H1 (cell line): ENCODE measurements at regions not wholly inside any gene's neighbourhood (a gene's known extent, or its start where the extent isn't known, plus 50 kb on each side); places are given as distances from the start of the nearest gene placed in this dataset.
A peak's percentile ranks its signal among the peaks of the same experiment; 100 is the strongest.

Source experiments
- CTCF ChIA-PET: fragments of 300-600 bp; sonication (Branson Sonifier 250); formaldehyde crosslinking; loops from one replicate; lab custom pipeline; 2021; ENCODE audit not compliant: partially characterized antibody; lab: Charles Lee
- POLR2A ChIA-PET: fragments of 300-600 bp; sonication (Branson Sonifier 250); formaldehyde crosslinking; loops from one replicate; lab custom pipeline; 2021; ENCODE audit warnings: inconsistent platforms; ENCODE audit not compliant: partially characterized antibody; lab: Charles Lee
- DNase-seq, 2 experiments: peaks; one replicate each; pipeline versions ENCODE4 v3.0.0 to v3.0.0-alpha.2; 2010 to 2022; ENCODE audit warnings: low spot score in 2 of 2, low read depth in 1 of 2, mixed read lengths in 1 of 2
- FAIRE-seq: peaks from 2 replicates; lab custom pipeline; 2011; peaks lifted over from hg19 to GRCh38; lab: Jason Lieb, UNC
- H2AFZ ChIP-seq: 2 replicates; pipeline ENCODE4 v1.8.1; 2012; ENCODE audit warnings: low read length, inconsistent platforms
- H2AK5ac ChIP-seq: 2 replicates; pipeline ENCODE4 v1.6.1; 2013; ENCODE audit warnings: low read depth, low read length
- H2BK120ac ChIP-seq: replicated peaks from 2 replicates; pipeline ENCODE3; 2013; ENCODE audit warnings: low read depth, low read length, inconsistent platforms
- H2BK12ac ChIP-seq: 2 replicates; pipeline ENCODE4 v1.6.1; 2013; ENCODE audit warnings: low read depth, low read length
- H2BK15ac ChIP-seq: 2 replicates; pipeline ENCODE4 v1.6.1; 2013; ENCODE audit warnings: low read length
- H2BK20ac ChIP-seq: 2 replicates; pipeline ENCODE4 v1.6.1; 2013; ENCODE audit warnings: low read length
- H2BK5ac ChIP-seq: 2 replicates; pipeline ENCODE4 v1.6.1; 2013; ENCODE audit warnings: low read depth, low read length
- H3K14ac ChIP-seq: 2 replicates; pipeline ENCODE4 v1.6.1; 2013; ENCODE audit warnings: inconsistent platforms; ENCODE audit not compliant: insufficient read length
- H3K18ac ChIP-seq: 2 replicates; pipeline ENCODE4 v1.6.1; 2013; ENCODE audit warnings: low read length; ENCODE audit errors: extremely low read depth
- H3K23ac ChIP-seq: 2 replicates; pipeline ENCODE4 v1.6.1; 2013; ENCODE audit warnings: inconsistent platforms; ENCODE audit not compliant: insufficient read length
- H3K23me2 ChIP-seq: 2 replicates; pipeline ENCODE4 v1.6.1; 2013; ENCODE audit warnings: low read depth, low read length
- H3K27ac ChIP-seq: 2 replicates; pipeline ENCODE4 v1.6.1; 2011; ENCODE audit warnings: low read depth, low read length, inconsistent platforms
- H3K27me3 ChIP-seq, 4 experiments: replicated peaks in 1 of 4; 1 replicate in 1 of 4; 2 replicates in 3 of 4; pipeline versions ENCODE4 v1.6.1 to v1.8.1; 2011 to 2013; ENCODE audit warnings: low read length in 3 of 4, mild to moderate bottlenecking in 3 of 4, inconsistent platforms in 2 of 4, mixed read lengths in 2 of 4, moderate library complexity in 1 of 4; ENCODE audit not compliant: control insufficient read depth in 3 of 4, insufficient read depth in 3 of 4; ENCODE audit errors: extremely low read depth in 1 of 4
- H3K36me3 ChIP-seq, 4 experiments: 2 replicates each; pipeline versions ENCODE4 v1.6.1 to v1.8.1; 2011 to 2013; ENCODE audit warnings: mild to moderate bottlenecking in 4 of 4, low read length in 3 of 4, moderate library complexity in 2 of 4, control low read depth in 1 of 4, inconsistent platforms in 1 of 4; ENCODE audit not compliant: insufficient read depth in 4 of 4, control insufficient read depth in 2 of 4
- H3K4ac ChIP-seq: replicated peaks from 2 replicates; pipeline ENCODE3; 2013; ENCODE audit warnings: low read length, low read depth, mixed read lengths, inconsistent platforms; ENCODE audit not compliant: insufficient read length
- H3K4me1 ChIP-seq, 4 experiments: replicated peaks in 1 of 4; 1 replicate in 1 of 4; 2 replicates in 3 of 4; pipeline versions ENCODE4 v1.6.1 to v1.8.1; 2011 to 2013; ENCODE audit warnings: low read length in 3 of 4, inconsistent platforms in 2 of 4, mixed read lengths in 1 of 4; ENCODE audit not compliant: insufficient read depth in 4 of 4, control insufficient read depth in 3 of 4
- H3K4me2 ChIP-seq, 2 experiments: 2 replicates each; pipeline versions ENCODE4 v1.6.1 to v1.8.1; 2011 to 2013; ENCODE audit warnings: low read depth in 2 of 2, low read length in 2 of 2, control low read depth in 1 of 2, inconsistent platforms in 1 of 2, mild to moderate bottlenecking in 1 of 2; ENCODE audit not compliant: insufficient read depth in 1 of 2
- H3K4me3 ChIP-seq, 4 experiments: fragments of 200-600, 300-600 bp in 1 of 4; sonication (generic), shearing (Covaris generic), sonication (Bioruptor Twin) in 1 of 4; 2 replicates each; pipeline versions ENCODE4 v1.5.1 to v1.8.1; 2011 to 2016; ENCODE audit warnings: low read length in 4 of 4, low read depth in 3 of 4, control low read depth in 2 of 4, inconsistent platforms in 2 of 4, mild to moderate bottlenecking in 2 of 4, mixed read lengths in 1 of 4, moderate library complexity in 1 of 4; ENCODE audit not compliant: insufficient read depth in 2 of 4; ENCODE audit errors: extremely low read depth in 1 of 4
- H3K56ac ChIP-seq: replicated peaks from 2 replicates; pipeline ENCODE3; 2013; ENCODE audit warnings: low read depth, mild to moderate bottlenecking, mixed read lengths, low read length, inconsistent platforms; ENCODE audit not compliant: insufficient read length
- H3K79me1 ChIP-seq: 2 replicates; pipeline ENCODE4 v1.6.1; 2013; ENCODE audit warnings: low read depth, low read length, control low read depth
- H3K79me2 ChIP-seq, 2 experiments: 2 replicates each; pipeline versions ENCODE4 v1.6.1 to v1.8.1; 2012 to 2013; ENCODE audit warnings: low read length in 2 of 2, mild to moderate bottlenecking in 2 of 2, inconsistent platforms in 1 of 2; ENCODE audit not compliant: insufficient read depth in 2 of 2, control insufficient read depth in 1 of 2
- H3K9ac ChIP-seq, 4 experiments: replicated peaks in 1 of 4; 1 replicate in 1 of 4; 2 replicates in 3 of 4; pipeline versions ENCODE4 v1.6.1 to v1.8.1; 2011 to 2013; ENCODE audit warnings: low read depth in 3 of 4, low read length in 3 of 4, control low read depth in 2 of 4, mild to moderate bottlenecking in 2 of 4, moderate library complexity in 2 of 4, inconsistent platforms in 1 of 4; ENCODE audit errors: extremely low read depth in 1 of 4
- H3K9me3 ChIP-seq, 2 experiments: 2 replicates each; pipeline versions ENCODE4 v1.6.1 to v1.8.1; 2012 to 2013; ENCODE audit warnings: mild to moderate bottlenecking in 2 of 2, moderate library complexity in 2 of 2, control low read depth in 1 of 2, inconsistent platforms in 1 of 2, low read depth in 1 of 2, low read length in 1 of 2, mixed read lengths in 1 of 2; ENCODE audit not compliant: insufficient read depth in 2 of 2
- H4K20me1 ChIP-seq, 2 experiments: replicated peaks in 1 of 2; 2 replicates each; pipeline versions ENCODE3 to v1.8.1; 2011 to 2013; ENCODE audit warnings: inconsistent platforms in 2 of 2, low read length in 2 of 2, mild to moderate bottlenecking in 1 of 2; ENCODE audit not compliant: insufficient read depth in 2 of 2, control insufficient read depth in 1 of 2
- H4K5ac ChIP-seq: 2 replicates; pipeline ENCODE4 v1.6.1; 2013; ENCODE audit warnings: low read length, low read depth, mixed read lengths, inconsistent platforms; ENCODE audit not compliant: insufficient read length
- H4K8ac ChIP-seq: 2 replicates; pipeline ENCODE4 v1.8.0; 2013; ENCODE audit warnings: mild to moderate bottlenecking, moderate library complexity, low read length, inconsistent platforms; ENCODE audit not compliant: insufficient read depth; ENCODE audit errors: extremely low read depth
- H4K91ac ChIP-seq: replicated peaks from 2 replicates; pipeline ENCODE3; 2013; ENCODE audit warnings: low read length, mixed read lengths, inconsistent platforms; ENCODE audit not compliant: insufficient read length
- BACH1 ChIP-seq: IDR thresholded peaks from 2 replicates; pipeline ENCODE4 v1.6.1; 2012; ENCODE audit warnings: low read length, improper control_type of control experiment
- BCL11A ChIP-seq, 2 experiments: IDR thresholded peaks; one replicate each; pipeline ENCODE4 v1.6.1; 2011; ENCODE audit warnings: low read depth in 2 of 2, low read length in 2 of 2, mild to moderate bottlenecking in 2 of 2
- CBX5 ChIP-seq: fragments of 300-800, 300-1000 bp; sonication (generic); IDR thresholded peaks from 2 replicates; pipeline ENCODE4 v1.7.1; 2016; ENCODE audit warnings: antibody characterized with exemption, low read length, low read depth
- CTCF ChIP-seq, 3 experiments: IDR thresholded peaks; 1 replicate in 2 of 3; 2 replicates in 1 of 3; pipeline versions ENCODE4 v1.5.1 to v1.6.1; 2011; ENCODE audit warnings: low read length in 3 of 3, mild to moderate bottlenecking in 3 of 3, inconsistent platforms in 2 of 3, low read depth in 1 of 3, moderate library complexity in 1 of 3; ENCODE audit not compliant: insufficient read depth in 1 of 3; ENCODE audit errors: control extremely low read depth in 1 of 3
- NANOG ChIP-seq: IDR thresholded peaks from 2 replicates; pipeline ENCODE4 v1.6.1; 2011; ENCODE audit warnings: low read length, low read depth, mild to moderate bottlenecking, inconsistent platforms; ENCODE audit not compliant: insufficient read depth, poor library complexity, severe bottlenecking
- NRF1 ChIP-seq: IDR thresholded peaks from 2 replicates; pipeline ENCODE4 v1.6.1; 2011; ENCODE audit warnings: mild to moderate bottlenecking, low read depth, low read length, improper control_type of control experiment
- POU5F1 ChIP-seq: IDR thresholded peaks from 2 replicates; pipeline ENCODE4 v1.6.1; 2011; ENCODE audit warnings: low read depth, mild to moderate bottlenecking, low read length, moderate library complexity
- RBBP5 ChIP-seq: IDR thresholded peaks from 2 replicates; pipeline ENCODE4 v1.7.1; 2012; ENCODE audit warnings: low read depth, mild to moderate bottlenecking, inconsistent platforms, low read length, moderate library complexity, borderline replicate concordance
- RXRA ChIP-seq: IDR thresholded peaks from 2 replicates; pipeline ENCODE4 v1.6.1; 2011; ENCODE audit warnings: low read depth, mild to moderate bottlenecking, low read length, moderate library complexity; ENCODE audit not compliant: insufficient read depth
- TBP ChIP-seq: IDR thresholded peaks from 2 replicates; pipeline ENCODE4 v1.6.1; 2011; ENCODE audit warnings: low read depth, low read length, improper control_type of control experiment
- WGBS, 2 experiments: shearing (Covaris generic) in 1 of 2; methylation state at CpG; one replicate each; pipeline versions ENCODE4 v1.1.6 to v1.1.7; 2013 to 2015; ENCODE audit warnings: low lambda C conversion rate in 2 of 2, mixed read lengths in 2 of 2, inconsistent platforms in 1 of 2, low coverage in 1 of 2, missing lambda C conversion rate in 1 of 2; ENCODE audit not compliant: insufficient replicate concordance in 2 of 2, insufficient coverage in 1 of 2, insufficient read length in 1 of 2; ENCODE audit errors: extremely low coverage in 1 of 2, missing lambda C conversion rate in 1 of 2; 5-methylcytosine and 5-hydroxymethylcytosine counted together

DNA sequence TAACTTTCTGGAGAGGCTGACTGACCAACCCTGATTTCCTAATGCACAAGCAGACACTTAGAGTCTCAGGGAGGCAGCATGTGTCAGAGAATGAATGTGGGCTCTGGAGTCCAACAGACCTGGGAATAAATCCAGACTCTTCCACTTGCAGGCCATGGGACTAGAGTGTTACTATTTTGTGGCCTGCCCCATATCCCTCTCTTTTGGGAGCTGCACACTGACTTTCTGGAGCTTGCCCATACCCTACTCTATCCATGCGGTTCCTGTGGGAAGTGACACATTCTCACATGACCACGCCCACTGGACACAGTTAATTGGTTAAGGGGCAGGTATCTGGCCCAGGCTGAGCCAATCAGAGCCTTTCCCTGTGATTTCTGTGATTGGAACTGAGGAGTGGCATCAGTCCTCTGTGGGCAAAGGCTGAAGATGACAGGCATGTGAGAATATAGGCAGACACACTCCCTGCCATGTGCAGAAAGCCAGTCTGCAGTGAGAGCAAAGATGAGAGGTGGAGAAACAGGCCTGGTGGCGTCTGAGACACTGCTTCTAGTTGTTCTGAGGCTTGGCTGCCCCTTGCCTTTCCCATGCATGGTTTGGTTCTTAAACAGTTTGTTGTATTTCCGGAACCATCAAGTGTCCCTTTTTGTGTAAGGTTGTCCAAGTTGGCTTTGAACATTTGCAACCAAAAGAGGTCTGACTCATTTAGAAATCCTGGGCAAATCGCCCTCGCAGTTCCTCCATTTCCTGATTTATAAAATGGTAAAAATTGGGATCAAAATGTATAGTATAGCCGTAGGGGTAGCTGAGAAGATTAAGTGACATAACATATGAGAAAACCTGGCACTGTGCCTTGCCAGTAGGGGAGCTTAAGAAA is 125.6 kb downstream of the CDC5L start:
- no peaks in the 10 kb centered on the region for H3K4me1 ChIP-seq
- no peak overlapping the region for H4K91ac ChIP-seq
- no peaks in the 10 kb centered on the region for H3K79me1 ChIP-seq
- H3K9me3 ChIP-seq, result no peaks in the 10 kb centered on the region
- no peaks in the 10 kb centered on the region; the same call in 1 of the 2 replicates for H3K23me2 ChIP-seq
- H2BK15ac ChIP-seq, result no peak overlapping the region
- H3K4me2 ChIP-seq, result no peak overlapping the region
- H3K23ac ChIP-seq, result no peak overlapping the region
- no peak overlapping the region for H3K27ac ChIP-seq
- 94% methylated on average over 7 of the region's 7 CpGs; no CpG with 5 or more reads in 1 of the 2 experiments for WGBS, 2 experiments
- FAIRE-seq (no peak), DNase-seq (peak in 1 of 2 experiments; percentile 26)
- H3K56ac ChIP-seq, result no peak overlapping the region
- no peak overlapping the region for H2AK5ac ChIP-seq
- H2BK20ac ChIP-seq, result no peak overlapping the region
- no peak overlapping the region for H3K14ac ChIP-seq
- H3K9ac ChIP-seq, result no peak overlapping the region
- no peaks in the 10 kb centered on the region for H3K36me3 ChIP-seq
- H3K18ac ChIP-seq, result no peak overlapping the region
- H3K4ac ChIP-seq, result no peak overlapping the region
- CTCF ChIA-PET, result interaction anchor here (0.7 to 1.3 kb wide), 4 partner anchors 11 to 44 kb away, joined by 3 to 4 read pairs (median 3); no protein-coding TSS in a partner anchor
- H4K8ac ChIP-seq, result no peak overlapping the region
- POLR2A ChIA-PET, result no interaction called here
- H2BK12ac ChIP-seq, result no peak overlapping the region
- no peaks in the 10 kb centered on the region for H4K20me1 ChIP-seq
- H3K4me3 ChIP-seq, result no peak overlapping the region
- H3K27me3 ChIP-seq, result no peaks in the 10 kb centered on the region
- H2AFZ ChIP-seq, result 0 out of 2 replicates have a peak overlapping the region, but pooled peaks have one; percentile 23
- H2BK5ac ChIP-seq, result no peak overlapping the region
- H2BK120ac ChIP-seq, result no peak overlapping the region
- no peak overlapping the region for H4K5ac ChIP-seq
- H3K79me2 ChIP-seq, result no peaks in the 10 kb centered on the region
- no peak for TF ChIP-seq RBBP5
- no peak for TF ChIP-seq NANOG
- no peak for TF ChIP-seq NRF1
- no peak for TF ChIP-seq TBP
- TF ChIP-seq POU5F1, result no peak
- no peak for TF ChIP-seq BACH1
- TF ChIP-seq CTCF (IDR thresholded peaks at IDR 0.05; ENCODE audit: control extremely low read depth in 1 of 3, insufficient read depth in 1 of 3, low read depth in 1 of 3, low read length in 3 of 3), result no peak
- no peak for TF ChIP-seq CBX5
- no peak for TF ChIP-seq BCL11A (IDR thresholded peaks at IDR 0.05; ENCODE audit: low read depth in 2 of 2, low read length in 2 of 2)
- TF ChIP-seq RXRA, result no peak
